Nephron progenitor cell (in vitro differentiated cells): ENCODE measurements at regions not wholly inside any gene's neighbourhood (a gene's known extent, or its start where the extent isn't known, plus 50 kb on each side); places are given as distances from the start of the nearest gene placed in this dataset.

Experiments used
- DNase-seq: peaks from one replicate; pipeline ENCODE4 v3.0.0; 2021
- H3K27ac Mint-ChIP-seq: 2 replicates; pipeline ENCODE4 v1.8.0; 2021; ENCODE audit warnings: mild to moderate bottlenecking, moderate library complexity, mixed read lengths
- H3K27me3 Mint-ChIP-seq: 2 replicates; pipeline ENCODE4 v1.8.0; 2021; ENCODE audit warnings: mild to moderate bottlenecking, low read depth, mixed read lengths; ENCODE audit not compliant: poor library complexity
- H3K36me3 Mint-ChIP-seq: 2 replicates; pipeline ENCODE4 v1.8.0; 2021; ENCODE audit warnings: low read depth, mixed read lengths
- H3K4me1 Mint-ChIP-seq: 2 replicates; pipeline ENCODE4 v1.8.0; 2021; ENCODE audit warnings: mixed read lengths
- H3K4me3 Mint-ChIP-seq: 2 replicates; pipeline ENCODE4 v1.8.0; 2021; ENCODE audit warnings: mild to moderate bottlenecking, moderate library complexity, mixed read lengths
- H3K9me3 Mint-ChIP-seq: 2 replicates; pipeline ENCODE4 v1.8.0; 2021; ENCODE audit warnings: mild to moderate bottlenecking, moderate library complexity, mixed read lengths
- TF ChIP-seq, protein P1 (sequence below): fragments of 200-600 bp; sonication (generic); IDR thresholded peaks from 2 replicates; pipeline ENCODE4 v1.5.0; 2021; ENCODE audit warnings: antibody characterized with exemption

- Mint-ChIP-seq H3K4me1 (peaks cover 6% of the 10 kb centered on the region), H3K27me3 (no peaks in the 10 kb centered on the region), H3K27ac (no peak overlapping the region), H3K9me3 (peaks cover 3% of the 10 kb centered on the region), H3K4me3 (no peak overlapping the region), H3K36me3 (no peaks in the 10 kb centered on the region)
- no peak for DNase-seq
- TF ChIP-seq, protein P1, sequence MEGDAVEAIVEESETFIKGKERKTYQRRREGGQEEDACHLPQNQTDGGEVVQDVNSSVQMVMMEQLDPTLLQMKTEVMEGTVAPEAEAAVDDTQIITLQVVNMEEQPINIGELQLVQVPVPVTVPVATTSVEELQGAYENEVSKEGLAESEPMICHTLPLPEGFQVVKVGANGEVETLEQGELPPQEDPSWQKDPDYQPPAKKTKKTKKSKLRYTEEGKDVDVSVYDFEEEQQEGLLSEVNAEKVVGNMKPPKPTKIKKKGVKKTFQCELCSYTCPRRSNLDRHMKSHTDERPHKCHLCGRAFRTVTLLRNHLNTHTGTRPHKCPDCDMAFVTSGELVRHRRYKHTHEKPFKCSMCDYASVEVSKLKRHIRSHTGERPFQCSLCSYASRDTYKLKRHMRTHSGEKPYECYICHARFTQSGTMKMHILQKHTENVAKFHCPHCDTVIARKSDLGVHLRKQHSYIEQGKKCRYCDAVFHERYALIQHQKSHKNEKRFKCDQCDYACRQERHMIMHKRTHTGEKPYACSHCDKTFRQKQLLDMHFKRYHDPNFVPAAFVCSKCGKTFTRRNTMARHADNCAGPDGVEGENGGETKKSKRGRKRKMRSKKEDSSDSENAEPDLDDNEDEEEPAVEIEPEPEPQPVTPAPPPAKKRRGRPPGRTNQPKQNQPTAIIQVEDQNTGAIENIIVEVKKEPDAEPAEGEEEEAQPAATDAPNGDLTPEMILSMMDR: no peak
Measured at GRCh38 chr5:14937254-14937653, 65.7 kb upstream of the ANKH start.

- H3K36me3 Mint-ChIP-seq: no peaks in the 10 kb centered on the region
- no peaks in the 10 kb centered on the region for H3K27me3 Mint-ChIP-seq
- H3K27ac Mint-ChIP-seq: no peak overlapping the region
- no peak overlapping the region for H3K4me3 Mint-ChIP-seq
- H3K9me3 Mint-ChIP-seq: peaks cover 3% of the 10 kb centered on the region
- peaks cover 6% of the 10 kb centered on the region for H3K4me1 Mint-ChIP-seq
- TF ChIP-seq, protein P1: no peak
- no peak for DNase-seq
Measured at GRCh38 chr5:14936588-14936987, 65.0 kb upstream of the ANKH start.

- TF ChIP-seq, protein P1: no peak
- DNase-seq: no peak
- Mint-ChIP-seq H3K27me3 (no peaks in the 10 kb centered on the region), H3K36me3 (no peaks in the 10 kb centered on the region), H3K9me3 (peaks cover 3% of the 10 kb centered on the region), H3K27ac (no peak overlapping the region), H3K4me1 (peaks cover 6% of the 10 kb centered on the region), H3K4me3 (no peak overlapping the region)
Measured at GRCh38 chr5:14935341-14935740, 63.8 kb upstream of the ANKH start.

- no peak for DNase-seq
- TF ChIP-seq, protein P1: no peak
- Mint-ChIP-seq H3K4me3 (no peak overlapping the region), H3K27ac (no peak overlapping the region), H3K4me1 (peaks cover 6% of the 10 kb centered on the region), H3K27me3 (no peaks in the 10 kb centered on the region), H3K36me3 (no peaks in the 10 kb centered on the region), H3K9me3 (peaks cover 3% of the 10 kb centered on the region)
Measured at GRCh38 chr5:14932902-14933469, 61.4 kb upstream of the ANKH start.

GRCh38 chr5:14930486-14930885 lies 58.9 kb upstream of the ANKH start:
- no peak overlapping the region for H3K4me3 Mint-ChIP-seq
- no peaks in the 10 kb centered on the region for H3K27me3 Mint-ChIP-seq
- no peak overlapping the region for H3K27ac Mint-ChIP-seq
- no peaks in the 10 kb centered on the region for H3K9me3 Mint-ChIP-seq
- peaks cover 4% of the 10 kb centered on the region for H3K4me1 Mint-ChIP-seq
- no peak for DNase-seq
- H3K36me3 Mint-ChIP-seq: no peaks in the 10 kb centered on the region
- TF ChIP-seq, protein P1: no peak

GRCh38 chr5:14929293-14930065 lies 57.9 kb upstream of the ANKH start:
- DNase-seq: no peak
- H3K4me1 Mint-ChIP-seq: peaks cover 5% of the 10 kb centered on the region
- H3K27ac Mint-ChIP-seq: no peak overlapping the region
- TF ChIP-seq, protein P1: no peak
- H3K4me3 Mint-ChIP-seq: no peak overlapping the region
- peaks cover 2% of the 10 kb centered on the region for H3K27me3 Mint-ChIP-seq
- no peaks in the 10 kb centered on the region for H3K9me3 Mint-ChIP-seq
- H3K36me3 Mint-ChIP-seq: no peaks in the 10 kb centered on the region
